Endothelial cell of umbilical vein (primary cell): ENCODE measurements at regions not wholly inside any gene's neighbourhood (a gene's known extent, or its start where the extent isn't known, plus 50 kb on each side); places are given as distances from the start of the nearest gene placed in this dataset.

Source experiments
- BruUV-seq: library from RNA; stranded (reverse); fragments of 400-500 nt; replicated peaks from 2 replicates; lab custom pipeline; 2021; lab: Mats Ljungman, UMichigan
- CTCF ChIA-PET: fragments of 300-600, 350-600 bp; sonication (Branson Sonifier 250); formaldehyde crosslinking; loops from one replicate; lab custom pipeline; 2021; ENCODE audit warnings: antibody characterized with exemption, inconsistent platforms; lab: Charles Lee
- POLR2A ChIA-PET: fragments of 300-600, 350-600 bp; sonication (Branson Sonifier 250); formaldehyde crosslinking; loops from one replicate; lab custom pipeline; 2021; ENCODE audit warnings: antibody characterized with exemption, inconsistent platforms; lab: Charles Lee
- DNase-seq: peaks from one replicate; pipeline ENCODE4 v3.0.0-alpha.2; 2011; ENCODE audit warnings: low read depth, low spot score
- FAIRE-seq: peaks from 2 replicates; lab custom pipeline; 2011; peaks lifted over from hg19 to GRCh38; lab: Jason Lieb, UNC
- H2AFZ ChIP-seq: 2 replicates; pipeline ENCODE4 v1.6.0; 2012; ENCODE audit warnings: low read depth, low read length, control low read depth, inconsistent platforms
- H3K27ac ChIP-seq: 2 replicates; pipeline ENCODE4 v1.5.1; 2011; ENCODE audit warnings: low read depth, mild to moderate bottlenecking, control low read depth, low read length, moderate library complexity; ENCODE audit not compliant: insufficient read depth
- H3K27me3 ChIP-seq, 2 experiments: 2 replicates each; pipeline versions ENCODE4 v1.6.0 to v1.6.1; 2011; ENCODE audit warnings: low read length in 2 of 2, mixed read lengths in 1 of 2; ENCODE audit not compliant: control insufficient read depth in 2 of 2, insufficient read depth in 2 of 2
- H3K36me3 ChIP-seq, 2 experiments: 2 replicates in 1 of 2; 3 replicates in 1 of 2; pipeline ENCODE4 v1.5.1; 2011; ENCODE audit warnings: low read length in 2 of 2, mild to moderate bottlenecking in 1 of 2, moderate library complexity in 1 of 2; ENCODE audit not compliant: control insufficient read depth in 2 of 2, insufficient read depth in 2 of 2; ENCODE audit errors: extremely low read depth in 1 of 2
- H3K4me1 ChIP-seq: 3 replicates; pipeline ENCODE4 v1.5.1; 2011; ENCODE audit warnings: mild to moderate bottlenecking, low read length; ENCODE audit not compliant: control insufficient read depth, insufficient read depth; ENCODE audit errors: extremely low read depth
- H3K4me2 ChIP-seq: 2 replicates; pipeline ENCODE4 v1.6.1; 2011; ENCODE audit warnings: low read length, control low read depth, mixed read lengths; ENCODE audit not compliant: insufficient read depth
- H3K4me3 ChIP-seq, 3 experiments: fragments of 200-600 bp in 1 of 3; sonication (generic), shearing (Covaris generic) in 1 of 3; replicated peaks in 1 of 3; 2 replicates each; pipeline ENCODE4 v1.5.1; 2011 to 2016; ENCODE audit warnings: control low read depth in 3 of 3, low read length in 3 of 3, mild to moderate bottlenecking in 2 of 3, inconsistent platforms in 1 of 3, low read depth in 1 of 3, moderate library complexity in 1 of 3; ENCODE audit not compliant: insufficient read depth in 1 of 3
- H3K79me2 ChIP-seq: 2 replicates; pipeline ENCODE4 v1.6.0; 2012; ENCODE audit warnings: low read length, inconsistent platforms; ENCODE audit not compliant: control insufficient read depth, insufficient read depth
- H3K9ac ChIP-seq: replicated peaks from 2 replicates; pipeline ENCODE3; 2011; ENCODE audit warnings: low read length, control low read depth; ENCODE audit not compliant: insufficient read depth; ENCODE audit errors: extremely low read depth
- H3K9me1 ChIP-seq: replicated peaks from 3 replicates; pipeline ENCODE4 v1.6.0; 2011; ENCODE audit warnings: mild to moderate bottlenecking, low read length; ENCODE audit not compliant: control insufficient read depth, insufficient read depth; ENCODE audit errors: extremely low read depth
- H3K9me3 ChIP-seq: replicated peaks from 2 replicates; pipeline ENCODE4 v1.5.1; 2012; ENCODE audit warnings: low read length, inconsistent platforms; ENCODE audit not compliant: control insufficient read depth, insufficient read depth
- H4K20me1 ChIP-seq: replicated peaks from 2 replicates; pipeline ENCODE3; 2011; ENCODE audit warnings: mild to moderate bottlenecking, low read length; ENCODE audit not compliant: control insufficient read depth, insufficient read depth; ENCODE audit errors: extremely low read depth
- CTCF ChIP-seq, 2 donors: IDR thresholded peaks; 1 replicate in 1 of 2; 2 replicates in 1 of 2; pipeline ENCODE4 v1.5.1; 2011; ENCODE audit warnings: low read length in 2 of 2, mild to moderate bottlenecking in 2 of 2, moderate library complexity in 2 of 2, control low read depth in 1 of 2, inconsistent platforms in 1 of 2, low read depth in 1 of 2; ENCODE audit not compliant: insufficient read depth in 1 of 2; ENCODE audit errors: extremely low read depth in 1 of 2
- EZH2 ChIP-seq: IDR thresholded peaks from 2 replicates; pipeline ENCODE4 v1.6.1; 2012; ENCODE audit warnings: borderline replicate concordance, low read depth, mild to moderate bottlenecking, moderate library complexity, low read length, inconsistent platforms; ENCODE audit not compliant: severe bottlenecking
- FOS ChIP-seq: IDR thresholded peaks from 2 replicates; pipeline ENCODE4 v1.6.1; 2011; ENCODE audit warnings: mild to moderate bottlenecking, low read length, moderate library complexity, borderline replicate concordance; ENCODE audit not compliant: insufficient read depth
- GATA2 ChIP-seq: IDR thresholded peaks from 2 replicates; pipeline ENCODE4 v1.7.0; 2011; ENCODE audit warnings: low read depth, mild to moderate bottlenecking, moderate library complexity, mixed read lengths, low read length; ENCODE audit not compliant: insufficient read length, insufficient read depth
- JUN ChIP-seq: IDR thresholded peaks from 2 replicates; pipeline ENCODE4 v1.6.1; 2011; ENCODE audit warnings: borderline replicate concordance, low read depth; ENCODE audit not compliant: insufficient read length, insufficient read depth
- MAX ChIP-seq: IDR thresholded peaks from 2 replicates; pipeline ENCODE4 v1.6.1; 2011; ENCODE audit not compliant: insufficient read depth, insufficient read length
- MYC ChIP-seq: IDR thresholded peaks from one replicate; pipeline ENCODE4 v1.6.1; 2011; ENCODE audit warnings: mild to moderate bottlenecking, low read depth, low read length
- POLR2A ChIP-seq: IDR thresholded peaks from 2 replicates; pipeline ENCODE4 v1.6.1; 2012; ENCODE audit warnings: low read depth, mild to moderate bottlenecking, control low read depth, low read length
- POLR2AphosphoS5 ChIP-seq: IDR thresholded peaks from 2 replicates; pipeline ENCODE4 v1.6.1; 2012; ENCODE audit warnings: low read depth, mild to moderate bottlenecking, control low read depth, low read length, moderate library complexity; ENCODE audit not compliant: insufficient read depth
- dilution Hi-C: fragments of 300-500 bp; cut with MboI; formaldehyde crosslinking; loops from one replicate; pipeline ENCODE4 v1.15.0; 2019; ENCODE audit warnings: low sequenced_read_pairs; ENCODE audit not compliant: extremely low pct_ligation_motif_present
- intact Hi-C: fragments of 100-400 bp; cut with micrococcal nuclease; formaldehyde crosslinking; loops from one replicate; pipeline ENCODE4 v1.10.0; 2022

- H3K36me3 ChIP-seq = no peaks in the 10 kb centered on the region
- H3K79me2 ChIP-seq = no peaks in the 10 kb centered on the region
- H4K20me1 ChIP-seq = no peaks in the 10 kb centered on the region
- dilution Hi-C loops (no loop called here), intact Hi-C loops (no loop called here)
- H3K9me1 ChIP-seq = no peaks in the 10 kb centered on the region
- H3K9ac ChIP-seq = no peak overlapping the region
- CTCF ChIA-PET = no interaction called here
- FAIRE-seq (no peak), DNase-seq (no peak)
- POLR2A ChIA-PET = no interaction called here
- no peaks in the 10 kb centered on the region for H3K27me3 ChIP-seq
- no peaks in the 10 kb centered on the region for H3K4me1 ChIP-seq
- no peak overlapping the region for H2AFZ ChIP-seq
- H3K4me2 ChIP-seq = no peak overlapping the region
- no TSS peak for BruUV-seq
- H3K4me3 ChIP-seq = no peak overlapping the region
- H3K27ac ChIP-seq = no peak overlapping the region
- TF ChIP-seq POLR2AphosphoS5 = no peak
- TF ChIP-seq FOS = no peak
- TF ChIP-seq CTCF (IDR thresholded peaks at IDR 0.05; ENCODE audit: extremely low read depth in 1 of 2, insufficient read depth in 1 of 2, low read depth in 1 of 2, low read length in 2 of 2) = no peak
- TF ChIP-seq MYC = no peak
- TF ChIP-seq JUN = no peak
- TF ChIP-seq MAX = no peak
- H3K9me3 ChIP-seq = peaks cover 8% of the 10 kb centered on the region
Observed at GRCh38 chr2:59997371-59997770, 556.1 kb downstream of the BCL11A start.

GRCh38 chr2:59996855-59997254 lies 556.6 kb downstream of the BCL11A start:
- no TSS peak for BruUV-seq
- H3K4me2 ChIP-seq = no peak overlapping the region
- no peak overlapping the region for H3K9ac ChIP-seq
- POLR2A ChIA-PET = no interaction called here
- no peaks in the 10 kb centered on the region for H3K27me3 ChIP-seq
- H3K79me2 ChIP-seq = no peaks in the 10 kb centered on the region
- no peak overlapping the region for H3K4me3 ChIP-seq
- H4K20me1 ChIP-seq = no peaks in the 10 kb centered on the region
- no peaks in the 10 kb centered on the region for H3K36me3 ChIP-seq
- H3K27ac ChIP-seq = no peak overlapping the region
- no peaks in the 10 kb centered on the region for H3K4me1 ChIP-seq
- intact Hi-C loops (no loop called here), dilution Hi-C loops (no loop called here)
- FAIRE-seq = no peak
- H2AFZ ChIP-seq = no peak overlapping the region
- CTCF ChIA-PET = no interaction called here
- TF ChIP-seq CTCF (IDR thresholded peaks at IDR 0.05; ENCODE audit: extremely low read depth in 1 of 2, insufficient read depth in 1 of 2, low read depth in 1 of 2, low read length in 2 of 2) (no peak), FOS (no peak), POLR2A (no peak), JUN (no peak), EZH2 (no peak), MYC (no peak), GATA2 (no peak), POLR2AphosphoS5 (no peak), MAX (no peak)
- DNase-seq = no peak
- no peaks in the 10 kb centered on the region for H3K9me1 ChIP-seq
- H3K9me3 ChIP-seq = peaks cover 8% of the 10 kb centered on the region
